HG03342 (cell line): ENCODE measurements at regions not wholly inside any gene's neighbourhood (a gene's known extent, or its start where the extent isn't known, plus 50 kb on each side); places are given as distances from the start of the nearest gene placed in this dataset.

Experiments
- ATAC-seq: cut with Tn5 transposase; IDR thresholded peaks from one replicate; pipeline ENCODE4 v1.9.1; 2021; ENCODE audit warnings: mild to moderate bottlenecking, moderate library complexity; ENCODE audit not compliant: unreplicated experiment

GRCh38 chr1:201589186-201589585, 50.3 kb downstream of the NAV1 start:
- ATAC-seq: no peak

GRCh38 chr1:201590474-201590873, 51.5 kb downstream of the NAV1 start:
- no peak for ATAC-seq

GRCh38 chr1:201591348-201591747, 52.4 kb downstream of the NAV1 start:
- ATAC-seq: no peak

DNA sequence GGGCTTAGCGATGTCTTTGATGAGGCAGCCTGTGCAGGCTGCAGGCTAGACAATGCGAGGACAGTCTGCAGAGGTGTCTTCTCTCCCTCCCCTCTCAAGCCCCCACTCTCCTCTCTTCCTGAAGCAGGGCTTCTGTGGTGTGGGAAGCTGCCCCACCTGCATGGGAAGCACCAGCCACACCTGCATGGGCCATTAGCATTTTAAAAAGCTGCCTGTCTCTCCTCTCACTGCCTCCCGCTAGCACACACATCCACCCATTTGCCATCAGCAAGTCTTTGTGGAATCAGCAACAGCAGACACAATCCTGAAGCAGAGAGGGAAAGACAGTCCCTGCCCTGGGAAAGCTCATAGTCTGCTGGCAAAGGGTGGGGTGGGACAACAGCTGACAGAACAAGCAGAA, 53.1 kb downstream of the NAV1 start:
- no peak for ATAC-seq

- ATAC-seq: no peak
Observed at GRCh38 chr1:201593200-201593921, 54.4 kb downstream of the NAV1 start.

- no peak for ATAC-seq
Observed at GRCh38 chr1:201594575-201595245, 55.8 kb downstream of the NAV1 start.

- no peak for ATAC-seq
Observed at GRCh38 chr1:201595381-201595780, 56.5 kb downstream of the NAV1 start.

GRCh38 chr1:201596101-201596868, 57.4 kb downstream of the NAV1 start:
- no peak for ATAC-seq

DNA sequence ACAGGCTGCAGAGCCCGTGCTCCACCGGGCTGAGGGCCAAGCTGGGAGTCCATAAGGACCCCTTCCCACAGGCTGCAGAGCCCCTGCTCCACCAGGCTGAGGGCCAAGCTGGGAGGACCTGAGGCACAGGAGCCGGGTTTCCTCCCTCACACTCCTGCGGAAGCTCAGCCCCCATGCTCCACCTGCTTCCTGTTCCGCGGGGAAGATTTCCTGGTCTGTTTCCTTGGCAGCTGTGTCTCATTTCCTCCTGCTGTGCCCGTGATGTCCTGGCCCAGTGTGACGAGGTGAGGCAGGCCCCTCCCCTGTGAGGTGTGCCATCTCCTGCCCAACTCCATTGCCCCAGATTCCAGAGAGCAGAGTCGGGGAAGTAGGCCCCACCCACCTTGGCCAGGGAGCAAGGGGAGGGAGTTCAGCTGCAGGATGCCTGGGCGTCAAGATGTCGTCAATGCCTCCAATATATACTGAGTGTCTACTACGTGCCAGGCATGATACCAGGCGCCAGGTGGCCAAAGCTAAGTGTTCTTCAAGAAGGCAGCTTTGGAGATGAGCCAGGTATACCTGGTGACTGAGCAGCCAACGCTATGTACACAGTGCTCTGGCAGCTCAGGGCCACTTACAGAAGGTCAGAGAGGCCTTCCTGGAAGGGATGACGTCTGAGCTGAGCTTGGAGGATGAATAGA, 58.8 kb downstream of the NAV1 start:
- no peak for ATAC-seq

DNA sequence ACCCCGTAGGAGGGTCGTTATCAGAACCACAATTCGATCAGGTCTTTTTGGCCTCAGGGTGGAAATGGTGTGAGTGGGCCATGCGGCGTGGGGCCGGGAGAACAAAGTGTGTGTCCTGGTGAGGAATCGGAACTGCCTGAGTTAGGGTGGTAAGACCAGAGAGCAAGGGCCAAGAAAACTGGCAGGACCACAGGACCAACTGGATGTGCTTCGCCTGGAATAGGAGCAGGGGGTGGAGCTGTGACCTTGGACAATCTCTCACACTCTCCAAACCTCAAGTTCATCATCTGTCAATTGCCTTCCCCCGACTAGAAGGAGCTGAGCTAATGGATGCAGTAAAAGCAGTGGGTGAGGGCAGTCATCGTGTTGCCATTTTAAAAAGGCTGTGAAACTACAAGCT, 59.5 kb downstream of the NAV1 start:
- ATAC-seq: no peak

DNA sequence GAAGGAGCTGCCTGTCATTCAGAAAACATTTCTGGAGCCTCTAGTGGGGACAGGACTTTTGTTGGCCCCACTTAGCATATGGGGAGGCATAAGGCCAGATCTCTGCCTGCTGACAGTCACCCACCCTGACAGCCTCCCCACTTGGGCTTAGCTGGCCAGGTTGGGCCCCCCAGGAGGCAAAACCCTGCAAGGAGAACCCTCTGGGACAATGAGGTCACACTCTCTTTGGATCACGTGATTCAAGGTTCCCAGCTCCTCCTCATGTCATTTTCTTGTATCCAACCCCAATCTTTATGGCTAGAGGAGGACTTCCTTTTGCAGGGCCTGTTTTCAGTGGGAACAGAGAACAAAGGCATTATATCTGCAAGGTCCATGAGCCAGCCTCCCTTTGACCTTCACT, 60.0 kb downstream of the NAV1 start:
- no peak for ATAC-seq

- no peak for ATAC-seq
Observed at GRCh38 chr1:201599548-201599947, 60.6 kb downstream of the NAV1 start.

- ATAC-seq: no peak
Observed at GRCh38 chr1:201602413-201603265, 63.7 kb downstream of the NAV1 start.

- ATAC-seq: no peak
Observed at GRCh38 chr1:201603613-201604232, 64.8 kb downstream of the NAV1 start.

GRCh38 chr1:201605385-201606010, 66.6 kb downstream of the NAV1 start:
- ATAC-seq: no peak

GRCh38 chr1:201606096-201606495, 67.2 kb downstream of the NAV1 start:
- no peak for ATAC-seq

- no peak for ATAC-seq
Observed at GRCh38 chr1:201606623-201607022, 67.7 kb downstream of the NAV1 start.

- ATAC-seq: no peak
Observed at GRCh38 chr1:201608635-201609395, 69.9 kb downstream of the NAV1 start.
